Activated naive CD8-positive, alpha-beta T cell treated with anti-CD3 and anti-CD28 coated beads, Interleukin-2, amount 10 ng/mL, durations not matched to agents 7 days and 5 days (primary cell): ENCODE measurements at regions not wholly inside any gene's neighbourhood (a gene's known extent, or its start where the extent isn't known, plus 50 kb on each side); places are given as distances from the start of the nearest gene placed in this dataset.
"Not testable (repeated sequence)": the region's sequence is repeated elsewhere in the genome, so short reads cannot be mapped to it uniquely, and the experiment has no call there.

Experiments used
- ATAC-seq: fragments of 150-1000 bp; cut with Tn5 transposase; one replicate; pipeline ENCODE4 v1.10.0; 2021; ENCODE audit warnings: low read depth, moderate library complexity
- POLR2A ChIA-PET: fragments of 350-600 bp; sonication (Branson Sonifier 250); formaldehyde crosslinking; loops from one replicate; lab custom pipeline; 2021; ENCODE audit warnings: antibody characterized with exemption; lab: Charles Lee
- DNase-seq: peaks from one replicate; pipeline ENCODE4 v3.0.0; 2021
- H3K27ac Mint-ChIP-seq: one replicate; pipeline ENCODE4 v1.8.0; 2022; ENCODE audit warnings: mild to moderate bottlenecking, mixed read lengths
- H3K27me3 Mint-ChIP-seq: one replicate; pipeline ENCODE4 v1.8.0; 2022; ENCODE audit warnings: mild to moderate bottlenecking, moderate library complexity, mixed read lengths
- H3K36me3 Mint-ChIP-seq: one replicate; pipeline ENCODE4 v1.8.0; 2021; ENCODE audit warnings: mild to moderate bottlenecking, mixed read lengths
- H3K4me1 Mint-ChIP-seq: one replicate; pipeline ENCODE4 v1.8.0; 2021; ENCODE audit warnings: mixed read lengths
- H3K4me3 Mint-ChIP-seq: one replicate; pipeline ENCODE4 v1.8.0; 2022; ENCODE audit warnings: mild to moderate bottlenecking, moderate library complexity, mixed read lengths
- H3K9me3 Mint-ChIP-seq: one replicate; pipeline ENCODE4 v1.8.0; 2021; ENCODE audit warnings: mixed read lengths

- peaks cover 13% of the 10 kb centered on the region for H3K9me3 Mint-ChIP-seq
- DNase-seq = no peak
- H3K4me1 Mint-ChIP-seq = no peaks in the 10 kb centered on the region
- H3K27ac Mint-ChIP-seq = no peak overlapping the region
- POLR2A ChIA-PET = no interaction called here
- no peaks in the 10 kb centered on the region for H3K36me3 Mint-ChIP-seq
- H3K27me3 Mint-ChIP-seq = no peaks in the 10 kb centered on the region
- H3K4me3 Mint-ChIP-seq = no peak overlapping the region
- ATAC-seq = no peak
Observed at GRCh38 chr9:25827626-25828025, 149.4 kb upstream of the TUSC1 start.

GRCh38 chr9:25816439-25816838 lies 138.2 kb upstream of the TUSC1 start:
- no peak overlapping the region for H3K4me3 Mint-ChIP-seq
- H3K27me3 Mint-ChIP-seq = no peaks in the 10 kb centered on the region
- H3K36me3 Mint-ChIP-seq = no peaks in the 10 kb centered on the region
- DNase-seq (no peak), ATAC-seq (no peak)
- POLR2A ChIA-PET = no interaction called here
- peaks cover 2% of the 10 kb centered on the region for H3K9me3 Mint-ChIP-seq
- no peaks in the 10 kb centered on the region for H3K4me1 Mint-ChIP-seq
- H3K27ac Mint-ChIP-seq = no peak overlapping the region

GRCh38 chr9:25814023-25814422 lies 135.8 kb upstream of the TUSC1 start:
- no peak for DNase-seq
- Mint-ChIP-seq H3K4me3 (no peak overlapping the region), H3K4me1 (no peaks in the 10 kb centered on the region), H3K9me3 (peaks cover 1% of the 10 kb centered on the region), H3K27ac (no peak overlapping the region), H3K36me3 (no peaks in the 10 kb centered on the region), H3K27me3 (no peaks in the 10 kb centered on the region)
- ATAC-seq = no peak
- POLR2A ChIA-PET = no interaction called here

- DNase-seq (no peak), ATAC-seq (no peak)
- Mint-ChIP-seq H3K4me1 (no peaks in the 10 kb centered on the region), H3K27ac (no peak overlapping the region), H3K27me3 (no peaks in the 10 kb centered on the region), H3K4me3 (no peak overlapping the region), H3K36me3 (no peaks in the 10 kb centered on the region), H3K9me3 (peaks cover 2% of the 10 kb centered on the region)
- POLR2A ChIA-PET = no interaction called here
Observed at GRCh38 chr9:25813478-25813877, 135.2 kb upstream of the TUSC1 start.

- Mint-ChIP-seq H3K27ac (no peak overlapping the region), H3K36me3 (no peaks in the 10 kb centered on the region), H3K4me3 (no peak overlapping the region), H3K9me3 (peaks cover 9% of the 10 kb centered on the region), H3K27me3 (no peaks in the 10 kb centered on the region), H3K4me1 (no peaks in the 10 kb centered on the region)
- DNase-seq (no peak), ATAC-seq (no peak)
- POLR2A ChIA-PET = no interaction called here
Observed at GRCh38 chr9:25808554-25808953, 130.3 kb upstream of the TUSC1 start.

DNA sequence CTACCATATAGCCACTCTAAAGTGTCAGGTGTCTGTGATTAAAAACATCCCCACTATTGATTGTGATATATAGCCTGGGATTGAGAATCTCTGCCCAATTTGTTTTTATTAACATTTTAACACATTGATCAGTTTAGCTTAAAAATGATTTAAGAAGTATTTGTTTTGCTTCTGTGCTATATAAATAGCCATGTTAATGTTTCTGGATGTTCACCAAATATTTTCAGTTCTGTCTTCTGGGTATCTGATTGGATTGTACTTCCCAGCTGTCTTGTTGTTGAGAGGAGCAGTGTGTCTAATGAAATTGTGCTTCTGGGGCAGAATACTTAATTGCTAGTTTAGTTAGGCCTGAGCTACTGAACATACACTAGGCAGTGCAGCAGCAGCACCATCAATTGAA lies 126.6 kb upstream of the TUSC1 start:
- Mint-ChIP-seq H3K27me3 (no peaks in the 10 kb centered on the region), H3K4me3 (no peak overlapping the region), H3K9me3 (peaks cover 11% of the 10 kb centered on the region), H3K4me1 (no peaks in the 10 kb centered on the region), H3K36me3 (no peaks in the 10 kb centered on the region), H3K27ac (no peak overlapping the region)
- POLR2A ChIA-PET = no interaction called here
- ATAC-seq = no peak
- DNase-seq = no peak

DNA sequence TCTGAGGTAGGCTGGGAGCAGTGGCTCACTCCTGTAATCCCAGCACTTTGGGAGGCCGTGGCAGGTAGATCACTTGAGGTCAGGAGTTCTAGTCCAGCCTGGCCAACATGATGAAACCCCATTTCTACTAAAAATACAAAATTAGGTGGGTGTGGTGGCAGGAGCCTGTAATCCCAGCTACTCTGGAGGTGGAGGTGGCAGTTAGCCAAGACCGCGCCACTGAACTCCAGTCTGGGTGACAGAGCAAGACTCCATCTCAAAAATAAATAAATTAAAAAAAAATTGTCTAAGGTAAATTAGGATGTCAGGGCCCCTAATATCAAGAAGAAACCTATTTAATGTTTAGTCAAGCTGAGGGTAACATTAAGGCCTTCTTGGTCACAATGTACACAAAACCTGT lies 123.7 kb upstream of the TUSC1 start:
- H3K9me3 Mint-ChIP-seq = peaks cover 12% of the 10 kb centered on the region
- H3K4me1 Mint-ChIP-seq, H3K27ac Mint-ChIP-seq, POLR2A ChIA-PET, H3K27me3 Mint-ChIP-seq, H3K36me3 Mint-ChIP-seq, DNase-seq, H3K4me3 Mint-ChIP-seq, ATAC-seq: not testable (repeated sequence)

GRCh38 chr9:25773805-25774204 lies 95.6 kb upstream of the TUSC1 start:
- no peak overlapping the region for H3K27ac Mint-ChIP-seq
- no peaks in the 10 kb centered on the region for H3K4me1 Mint-ChIP-seq
- POLR2A ChIA-PET = no interaction called here
- no peak overlapping the region for H3K4me3 Mint-ChIP-seq
- no peaks in the 10 kb centered on the region for H3K27me3 Mint-ChIP-seq
- ATAC-seq = no peak
- H3K9me3 Mint-ChIP-seq = peaks cover 6% of the 10 kb centered on the region
- H3K36me3 Mint-ChIP-seq = no peaks in the 10 kb centered on the region
- DNase-seq = no peak

- Mint-ChIP-seq H3K27ac (no peak overlapping the region), H3K4me1 (no peaks in the 10 kb centered on the region), H3K27me3 (no peaks in the 10 kb centered on the region), H3K36me3 (no peaks in the 10 kb centered on the region), H3K4me3 (no peak overlapping the region), H3K9me3 (peaks cover 4% of the 10 kb centered on the region)
- no peak for ATAC-seq
- DNase-seq = no peak
- POLR2A ChIA-PET = no interaction called here
Observed at GRCh38 chr9:25755951-25756350, 77.7 kb upstream of the TUSC1 start.

DNA sequence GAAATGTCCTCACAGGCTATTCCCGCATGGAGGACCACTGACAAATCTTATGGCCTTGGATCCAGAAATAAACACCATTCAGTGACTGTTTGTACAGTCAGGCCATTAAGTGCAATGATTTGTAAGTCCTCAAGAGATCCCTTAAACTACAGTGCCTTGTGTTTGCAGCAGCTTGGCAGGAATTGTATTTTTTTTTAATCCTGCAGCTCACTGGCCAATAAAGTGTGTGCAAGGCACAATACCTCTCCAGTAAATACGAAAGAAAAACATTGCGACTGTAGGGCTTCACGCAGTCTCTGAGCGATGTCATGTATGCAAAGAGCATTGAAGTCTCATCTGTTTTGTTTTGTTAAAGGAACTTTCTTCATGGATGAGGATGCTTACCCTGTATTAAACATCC lies 74.2 kb upstream of the TUSC1 start:
- no peaks in the 10 kb centered on the region for H3K36me3 Mint-ChIP-seq
- no peaks in the 10 kb centered on the region for H3K4me1 Mint-ChIP-seq
- POLR2A ChIA-PET = no interaction called here
- H3K27ac Mint-ChIP-seq = no peak overlapping the region
- peaks cover 3% of the 10 kb centered on the region for H3K9me3 Mint-ChIP-seq
- no peaks in the 10 kb centered on the region for H3K27me3 Mint-ChIP-seq
- ATAC-seq (no peak), DNase-seq (no peak)
- H3K4me3 Mint-ChIP-seq = no peak overlapping the region

GRCh38 chr9:25742256-25742655 lies 64.0 kb upstream of the TUSC1 start:
- POLR2A ChIA-PET = no interaction called here
- ATAC-seq = no peak
- DNase-seq = no peak
- Mint-ChIP-seq H3K27me3 (no peaks in the 10 kb centered on the region), H3K27ac (no peak overlapping the region), H3K4me3 (no peak overlapping the region), H3K9me3 (peaks cover 3% of the 10 kb centered on the region), H3K4me1 (no peaks in the 10 kb centered on the region), H3K36me3 (no peaks in the 10 kb centered on the region)

GRCh38 chr9:25733336-25733982 lies 55.2 kb upstream of the TUSC1 start:
- Mint-ChIP-seq H3K4me3 (no peak overlapping the region), H3K27me3 (no peaks in the 10 kb centered on the region), H3K4me1 (no peaks in the 10 kb centered on the region), H3K27ac (no peak overlapping the region), H3K9me3 (peaks cover 6% of the 10 kb centered on the region), H3K36me3 (no peaks in the 10 kb centered on the region)
- POLR2A ChIA-PET = no interaction called here
- DNase-seq (no peak), ATAC-seq (no peak)

GRCh38 chr9:25731895-25732794 lies 53.9 kb upstream of the TUSC1 start:
- H3K27me3 Mint-ChIP-seq, H3K36me3 Mint-ChIP-seq, ATAC-seq, H3K27ac Mint-ChIP-seq, H3K4me3 Mint-ChIP-seq, H3K9me3 Mint-ChIP-seq, DNase-seq, H3K4me1 Mint-ChIP-seq, POLR2A ChIA-PET: not testable (repeated sequence)
